Kidney (tissue), 13 donors: ENCODE measurements at regions not wholly inside any gene's neighbourhood (a gene's known extent, or its start where the extent isn't known, plus 50 kb on each side); places are given as distances from the start of the nearest gene placed in this dataset.
A peak's percentile ranks its signal among the peaks of the same experiment; 100 is the strongest.

Experiments used
- DNase-seq, 5 donors: peaks; one replicate each; pipeline ENCODE4 v3.0.0-alpha.2; 2013 to 2020
- FAIRE-seq: peaks from 2 replicates; lab custom pipeline; 2012; peaks lifted over from hg19 to GRCh38; lab: Jason Lieb, UNC
- H3K27ac ChIP-seq, 2 donors: one replicate each; pipeline ENCODE4 v1.7.0; 2013; ENCODE audit warnings: low read depth in 2 of 2, low read length in 2 of 2, inconsistent platforms in 1 of 2
- H3K27me3 ChIP-seq: one replicate; pipeline ENCODE4 v1.7.1; 2013; ENCODE audit warnings: low read length, inconsistent platforms; ENCODE audit not compliant: control insufficient read depth, insufficient read depth
- H3K36me3 ChIP-seq, 3 donors: one replicate each; pipeline versions ENCODE4 v1.7.0 to v1.7.1; 2013; ENCODE audit warnings: low read length in 3 of 3, control low read depth in 1 of 3, inconsistent platforms in 1 of 3; ENCODE audit not compliant: insufficient read depth in 3 of 3, control insufficient read depth in 2 of 3
- H3K4me1 ChIP-seq, 3 donors: one replicate each; pipeline versions ENCODE4 v1.7.0 to v1.7.1; 2013; ENCODE audit warnings: low read length in 3 of 3, inconsistent platforms in 1 of 3, low read depth in 1 of 3; ENCODE audit not compliant: control insufficient read depth in 2 of 3, insufficient read depth in 2 of 3
- H3K4me3 ChIP-seq, 3 donors: one replicate each; pipeline versions ENCODE4 v1.7.0 to v1.8.1; 2013; ENCODE audit warnings: low read length in 3 of 3, control low read depth in 1 of 3, inconsistent platforms in 1 of 3
- H3K9ac ChIP-seq, 3 donors: one replicate each; pipeline versions ENCODE4 v1.7.0 to v1.7.1; 2013; ENCODE audit warnings: low read length in 3 of 3, control low read depth in 1 of 3, inconsistent platforms in 1 of 3
- H3K9me3 ChIP-seq, 3 donors: one replicate each; pipeline versions ENCODE4 v1.7.0 to v1.7.1; 2013; ENCODE audit warnings: low read length in 3 of 3, control low read depth in 1 of 3, inconsistent platforms in 1 of 3; ENCODE audit not compliant: control insufficient read depth in 2 of 3, insufficient read depth in 1 of 3
- intact Hi-C: fragments of 100-400 bp; cut with DNase I; formaldehyde crosslinking; loops from one replicate; pipeline ENCODE4 v1.11.1; 2022
- TF ChIP-seq, protein P1 (sequence below): IDR thresholded peaks from 3 replicates; pipeline ENCODE4 v1.5.1; 2012; ENCODE audit warnings: mild to moderate bottlenecking, moderate library complexity, borderline replicate concordance; ENCODE audit not compliant: insufficient read depth; ENCODE audit errors: extremely low read depth
- donor health status: control.
- donor health status: control.
- donor health status: control.
- donor health status: control.
- donor health status: control.
- donor health status: DM: yes; HTN: yes; CAD: no.
- donor health status: Normal renal cell carcinoma (clear cell type).

DNA sequence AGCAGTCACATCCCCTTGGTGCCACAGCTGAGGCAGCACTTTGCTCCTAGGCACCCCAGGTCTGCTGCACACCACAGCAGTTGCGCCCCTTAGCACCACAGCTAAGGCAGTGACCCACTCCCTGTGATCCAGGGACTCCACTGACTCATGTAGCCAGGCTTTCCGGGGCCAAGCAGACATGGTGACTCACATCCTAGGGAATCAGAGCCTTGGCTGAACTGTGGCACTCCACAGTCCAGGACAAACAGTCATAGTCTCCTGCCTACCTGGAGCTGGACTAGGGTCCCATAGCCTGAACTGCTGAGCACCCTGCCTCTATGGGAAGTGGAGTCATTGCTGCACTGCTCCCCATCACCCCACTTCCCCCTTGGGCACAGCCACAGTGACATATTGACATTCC is 338.7 kb downstream of the NPR3 start:
- no peak overlapping the region for H3K27ac ChIP-seq
- intact Hi-C loops = no loop called here
- no peak for FAIRE-seq

DNA sequence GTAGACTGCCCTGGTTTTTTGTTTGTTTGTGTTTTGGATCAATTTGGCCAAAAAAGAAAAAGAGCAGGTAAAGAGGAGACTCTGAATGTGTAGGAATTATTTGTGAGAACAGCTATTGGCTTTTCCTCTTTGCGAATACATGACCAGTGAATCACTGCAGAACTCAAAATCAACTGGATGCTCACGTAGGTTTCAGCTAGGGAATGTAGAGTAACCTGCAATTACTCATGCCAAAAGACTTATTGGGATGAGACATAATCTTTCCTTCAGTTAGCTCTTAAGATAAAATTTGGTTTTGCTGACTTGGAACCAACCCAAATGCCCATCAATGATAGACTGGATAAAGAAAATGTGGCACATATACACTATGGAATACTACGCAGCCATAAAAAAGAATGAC is 348.0 kb downstream of the NPR3 start:
- intact Hi-C loops = no loop called here
- H3K36me3 ChIP-seq = no peaks in the 10 kb centered on the region
- DNase-seq (no peak), FAIRE-seq (no peak)
- TF ChIP-seq, protein P1, sequence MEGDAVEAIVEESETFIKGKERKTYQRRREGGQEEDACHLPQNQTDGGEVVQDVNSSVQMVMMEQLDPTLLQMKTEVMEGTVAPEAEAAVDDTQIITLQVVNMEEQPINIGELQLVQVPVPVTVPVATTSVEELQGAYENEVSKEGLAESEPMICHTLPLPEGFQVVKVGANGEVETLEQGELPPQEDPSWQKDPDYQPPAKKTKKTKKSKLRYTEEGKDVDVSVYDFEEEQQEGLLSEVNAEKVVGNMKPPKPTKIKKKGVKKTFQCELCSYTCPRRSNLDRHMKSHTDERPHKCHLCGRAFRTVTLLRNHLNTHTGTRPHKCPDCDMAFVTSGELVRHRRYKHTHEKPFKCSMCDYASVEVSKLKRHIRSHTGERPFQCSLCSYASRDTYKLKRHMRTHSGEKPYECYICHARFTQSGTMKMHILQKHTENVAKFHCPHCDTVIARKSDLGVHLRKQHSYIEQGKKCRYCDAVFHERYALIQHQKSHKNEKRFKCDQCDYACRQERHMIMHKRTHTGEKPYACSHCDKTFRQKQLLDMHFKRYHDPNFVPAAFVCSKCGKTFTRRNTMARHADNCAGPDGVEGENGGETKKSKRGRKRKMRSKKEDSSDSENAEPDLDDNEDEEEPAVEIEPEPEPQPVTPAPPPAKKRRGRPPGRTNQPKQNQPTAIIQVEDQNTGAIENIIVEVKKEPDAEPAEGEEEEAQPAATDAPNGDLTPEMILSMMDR = no peak
- H3K4me3 ChIP-seq = no peak overlapping the region
- H3K9ac ChIP-seq = no peak overlapping the region
- H3K9me3 ChIP-seq = peaks cover 0 to 6% (median 0%) of the 10 kb centered on the region in 3 donors
- H3K27ac ChIP-seq = no peak overlapping the region
- no peaks in the 10 kb centered on the region for H3K27me3 ChIP-seq
- no peaks in the 10 kb centered on the region for H3K4me1 ChIP-seq

More for the DNA sequence above, 338.7 kb downstream of the NPR3 start:
- TF ChIP-seq, protein P1 = no peak
- H3K9ac ChIP-seq = no peak overlapping the region
- H3K9me3 ChIP-seq = peaks cover 0 to 7% (median 0%) of the 10 kb centered on the region in 3 donors
- no peaks in the 10 kb centered on the region for H3K4me1 ChIP-seq
- no peak overlapping the region for H3K4me3 ChIP-seq
- peak in 1 of 5 donors; percentile 59 for DNase-seq
- H3K36me3 ChIP-seq = no peaks in the 10 kb centered on the region
- no peaks in the 10 kb centered on the region for H3K27me3 ChIP-seq

DNA sequence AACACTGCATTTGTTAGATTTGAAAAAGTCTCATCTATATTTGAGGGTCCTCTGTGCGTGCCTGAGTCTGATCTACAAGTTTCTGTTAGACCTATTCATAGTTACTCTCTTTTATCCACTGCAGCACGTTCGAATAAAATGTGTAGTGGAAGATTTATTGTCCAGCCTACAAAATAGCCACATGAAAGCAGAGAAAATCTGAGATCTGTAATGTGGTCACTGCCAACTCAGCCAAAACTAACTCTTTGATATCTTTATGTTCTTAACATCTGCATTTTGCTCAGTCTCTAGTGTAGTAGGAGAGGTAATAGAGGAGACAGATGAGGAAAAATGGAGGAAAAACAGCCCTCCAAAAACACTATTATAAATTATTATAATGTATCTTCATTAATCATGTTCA is 354.0 kb downstream of the NPR3 start:
- Histone ChIP-seq H3K4me1 (no peaks in the 10 kb centered on the region), H3K27ac (no peak overlapping the region), H3K9me3 (no peaks in the 10 kb centered on the region), H3K27me3 (no peaks in the 10 kb centered on the region), H3K9ac (no peak overlapping the region), H3K4me3 (no peak overlapping the region), H3K36me3 (no peaks in the 10 kb centered on the region)
- TF ChIP-seq, protein P1 = no peak
- intact Hi-C loops = no loop called here
- FAIRE-seq (no peak), DNase-seq (peak in 2 of 5 donors; percentile 17 to 58)

DNA sequence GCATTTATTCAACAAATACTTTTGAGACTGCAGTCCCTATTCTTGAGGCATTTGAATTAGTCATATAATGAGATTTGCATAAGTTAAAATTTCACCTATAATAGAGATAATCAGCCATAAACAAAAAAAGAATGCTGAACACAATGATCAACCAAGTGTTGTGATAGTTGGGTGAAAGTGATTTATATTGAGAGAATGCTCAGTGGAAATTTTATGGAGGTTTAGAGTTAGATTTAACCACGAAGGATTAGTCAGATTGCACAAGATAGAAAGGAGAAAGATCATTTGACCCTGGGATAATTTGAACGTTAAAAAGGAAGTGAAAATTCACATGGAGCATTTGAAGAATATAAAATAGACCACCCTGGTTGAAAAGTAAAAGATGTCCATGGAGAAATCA is 356.2 kb downstream of the NPR3 start:
- DNase-seq (no peak), FAIRE-seq (no peak)
- no peaks in the 10 kb centered on the region for H3K9me3 ChIP-seq
- no peaks in the 10 kb centered on the region for H3K4me1 ChIP-seq
- H3K27ac ChIP-seq = no peak overlapping the region
- H3K27me3 ChIP-seq = no peaks in the 10 kb centered on the region
- TF ChIP-seq, protein P1 = no peak
- intact Hi-C loops = no loop called here
- H3K9ac ChIP-seq = no peak overlapping the region
- no peak overlapping the region for H3K4me3 ChIP-seq
- H3K36me3 ChIP-seq = no peaks in the 10 kb centered on the region
